ENCODE measurements at regions not wholly inside any gene's neighbourhood (a gene's known extent, or its start where the extent isn't known, plus 50 kb on each side); places are given as distances from the start of the nearest gene placed in this dataset.

- Histone ChIP-seq H3K27ac (ENCODE audit: low read depth, low read length) (no peak overlapping the region), H3K9me3 (ENCODE audit: control insufficient read depth, insufficient read depth, low read length) (no peaks in the 10 kb centered on the region), H3K4me2 (ENCODE audit: low read length) (no peak overlapping the region), H3F3A (ENCODE audit: control insufficient read depth, insufficient read depth) (no peaks in the 10 kb centered on the region), H3K79me2 (ENCODE audit: control insufficient read depth, low read length) (no peaks in the 10 kb centered on the region), H3K4me1 (ENCODE audit: control insufficient read depth, low read length) (no peaks in the 10 kb centered on the region), H3K36me3 (ENCODE audit: control insufficient read depth, low read length) (no peaks in the 10 kb centered on the region), H3K27me3 (ENCODE audit: control insufficient read depth, low read length) (no peaks in the 10 kb centered on the region), H4K20me1 (ENCODE audit: control insufficient read depth, insufficient read depth, low read depth, low read length) (no peaks in the 10 kb centered on the region), H3K4me3 (ENCODE audit: low read length) (no peak overlapping the region), H3K9me2 (replicated peaks; ENCODE audit: control insufficient read depth, low read length) (no peaks in the 10 kb centered on the region)
- TF ChIP-seq EZH2phosphoT487 (IDR thresholded peaks at IDR 0.05; ENCODE audit: borderline replicate concordance, low read length) (no peak), CTCF (IDR thresholded peaks at IDR 0.05; ENCODE audit: low read depth, low read length, poor library complexity, severe bottlenecking) (no peak)
Observed at GRCh38 chr13:26880735-26881134, 120.1 kb upstream of the GPR12 start.

GRCh38 chr13:26878438-26878837, 117.9 kb upstream of the GPR12 start:
- Histone ChIP-seq H4K20me1 (ENCODE audit: control insufficient read depth, insufficient read depth, low read depth, low read length) (no peaks in the 10 kb centered on the region), H3K9me2 (replicated peaks; ENCODE audit: control insufficient read depth, low read length) (no peaks in the 10 kb centered on the region), H3K36me3 (ENCODE audit: control insufficient read depth, low read length) (no peaks in the 10 kb centered on the region), H3K4me3 (ENCODE audit: low read length) (no peak overlapping the region), H3K9me3 (ENCODE audit: control insufficient read depth, insufficient read depth, low read length) (no peaks in the 10 kb centered on the region), H3K4me2 (ENCODE audit: low read length) (no peak overlapping the region), H3K79me2 (ENCODE audit: control insufficient read depth, low read length) (no peaks in the 10 kb centered on the region), H3K4me1 (ENCODE audit: control insufficient read depth, low read length) (no peaks in the 10 kb centered on the region), H3K27me3 (ENCODE audit: control insufficient read depth, low read length) (peaks cover 4% of the 10 kb centered on the region; the same call in 1 of the 2 replicates), H3F3A (ENCODE audit: control insufficient read depth, insufficient read depth) (no peaks in the 10 kb centered on the region), H3K27ac (ENCODE audit: low read depth, low read length) (no peak overlapping the region)
- TF ChIP-seq CTCF (IDR thresholded peaks at IDR 0.05; ENCODE audit: low read depth, low read length, poor library complexity, severe bottlenecking) (no peak), EZH2phosphoT487 (IDR thresholded peaks at IDR 0.05; ENCODE audit: borderline replicate concordance, low read length) (no peak)

- Histone ChIP-seq H3K27me3 (ENCODE audit: control insufficient read depth, low read length) (peaks cover 4% of the 10 kb centered on the region; the same call in 1 of the 2 replicates), H3F3A (ENCODE audit: control insufficient read depth, insufficient read depth) (no peaks in the 10 kb centered on the region), H3K4me1 (ENCODE audit: control insufficient read depth, low read length) (no peaks in the 10 kb centered on the region), H4K20me1 (ENCODE audit: control insufficient read depth, insufficient read depth, low read depth, low read length) (no peaks in the 10 kb centered on the region), H3K4me2 (ENCODE audit: low read length) (no peak overlapping the region), H3K9me3 (ENCODE audit: control insufficient read depth, insufficient read depth, low read length) (no peaks in the 10 kb centered on the region), H3K27ac (ENCODE audit: low read depth, low read length) (no peak overlapping the region), H3K4me3 (ENCODE audit: low read length) (no peak overlapping the region), H3K36me3 (ENCODE audit: control insufficient read depth, low read length) (no peaks in the 10 kb centered on the region), H3K79me2 (ENCODE audit: control insufficient read depth, low read length) (no peaks in the 10 kb centered on the region), H3K9me2 (replicated peaks; ENCODE audit: control insufficient read depth, low read length) (no peaks in the 10 kb centered on the region)
- TF ChIP-seq EZH2phosphoT487 (IDR thresholded peaks at IDR 0.05; ENCODE audit: borderline replicate concordance, low read length) (no peak), CTCF (IDR thresholded peaks at IDR 0.05; ENCODE audit: low read depth, low read length, poor library complexity, severe bottlenecking) (no peak)
Observed at GRCh38 chr13:26873386-26873698, 112.8 kb upstream of the GPR12 start.

Data from DOHH2 (cell line).